ENCODE measurements at regions not wholly inside any gene's neighbourhood (a gene's known extent, or its start where the extent isn't known, plus 50 kb on each side); places are given as distances from the start of the nearest gene placed in this dataset.

GRCh38 chr22:48960576-48960975 lies 867.1 kb downstream of the BRD1 start:
- Histone ChIP-seq H2AFZ (no peak overlapping the region), H4K20me1 (ENCODE audit: insufficient read depth) (no peaks in the 10 kb centered on the region), H3K36me3 (ENCODE audit: low read depth) (no peaks in the 10 kb centered on the region), H3F3A (ENCODE audit: insufficient read depth) (no peaks in the 10 kb centered on the region), H3K9me2 (ENCODE audit: insufficient read depth) (no peaks in the 10 kb centered on the region), H3K4me3 (no peak overlapping the region), H3K27me3 (replicated peaks; ENCODE audit: insufficient read depth) (no peaks in the 10 kb centered on the region), H3K4me2 (ENCODE audit: unreplicated experiment) (no peak overlapping the region), H3K4me1 (ENCODE audit: insufficient read depth) (no peaks in the 10 kb centered on the region), H3K9me3 (ENCODE audit: low read depth) (no peaks in the 10 kb centered on the region), H3K9ac (no peak overlapping the region), H3K79me2 (ENCODE audit: insufficient read depth) (no peaks in the 10 kb centered on the region), H3K27ac (no peak overlapping the region)
- in situ Hi-C loops (cut with MboI) = no loop called here
- WGBS, 2 experiments (ENCODE audit: low coverage in 1 of 2, low lambda C conversion rate in 2 of 2, missing lambda C conversion rate in 2 of 2) = 48 to 50% methylated on average over 13 of the region's 13 CpGs
- TF ChIP-seq EZH2 (IDR thresholded peaks at IDR 0.05; ENCODE audit: insufficient read depth, poor library complexity, severe bottlenecking) (no peak), EZH2phosphoT487 (IDR thresholded peaks at IDR 0.05; ENCODE audit: insufficient read depth, low read depth) (no peak)
- DNase-seq = no peak

- Histone ChIP-seq H2AFZ (no peak overlapping the region), H3K27me3 (replicated peaks; ENCODE audit: insufficient read depth) (no peaks in the 10 kb centered on the region), H3K4me3 (no peak overlapping the region), H3K27ac (no peak overlapping the region), H3K9ac (no peak overlapping the region), H3K79me2 (ENCODE audit: insufficient read depth) (no peaks in the 10 kb centered on the region), H3K9me2 (ENCODE audit: insufficient read depth) (no peaks in the 10 kb centered on the region), H3K4me2 (ENCODE audit: unreplicated experiment) (no peak overlapping the region), H4K20me1 (ENCODE audit: insufficient read depth) (no peaks in the 10 kb centered on the region), H3F3A (ENCODE audit: insufficient read depth) (no peaks in the 10 kb centered on the region), H3K36me3 (ENCODE audit: low read depth) (no peaks in the 10 kb centered on the region), H3K9me3 (ENCODE audit: low read depth) (no peaks in the 10 kb centered on the region), H3K4me1 (ENCODE audit: insufficient read depth) (no peaks in the 10 kb centered on the region)
- in situ Hi-C loops (cut with MboI) = no loop called here
- 51 to 55% methylated on average over 7 to 8 of the region's 8 CpGs for WGBS, 2 experiments (ENCODE audit: low coverage in 1 of 2, low lambda C conversion rate in 2 of 2, missing lambda C conversion rate in 2 of 2)
- no peak for TF ChIP-seq EZH2 (IDR thresholded peaks at IDR 0.05; ENCODE audit: insufficient read depth, poor library complexity, severe bottlenecking)
- no peak for TF ChIP-seq EZH2phosphoT487 (IDR thresholded peaks at IDR 0.05; ENCODE audit: insufficient read depth, low read depth)
- no peak for DNase-seq
These were observed 868.2 kb downstream of the BRD1 start for GRCh38 chr22:48959496-48959895.

GRCh38 chr22:48957987-48958321 lies 869.7 kb downstream of the BRD1 start:
- Histone ChIP-seq H3K4me1 (ENCODE audit: insufficient read depth) (no peaks in the 10 kb centered on the region), H3K9me2 (ENCODE audit: insufficient read depth) (no peaks in the 10 kb centered on the region), H3K27ac (no peak overlapping the region), H3K4me2 (ENCODE audit: unreplicated experiment) (no peak overlapping the region), H4K20me1 (ENCODE audit: insufficient read depth) (no peaks in the 10 kb centered on the region), H3F3A (ENCODE audit: insufficient read depth) (no peaks in the 10 kb centered on the region), H3K27me3 (replicated peaks; ENCODE audit: insufficient read depth) (no peaks in the 10 kb centered on the region), H3K4me3 (no peak overlapping the region), H3K36me3 (ENCODE audit: low read depth) (no peaks in the 10 kb centered on the region), H3K9me3 (ENCODE audit: low read depth) (no peaks in the 10 kb centered on the region), H3K79me2 (ENCODE audit: insufficient read depth) (no peaks in the 10 kb centered on the region), H2AFZ (no peak overlapping the region), H3K9ac (no peak overlapping the region)
- in situ Hi-C loops (cut with MboI) = no loop called here
- no peak for TF ChIP-seq EZH2 (IDR thresholded peaks at IDR 0.05; ENCODE audit: insufficient read depth, poor library complexity, severe bottlenecking)
- TF ChIP-seq EZH2phosphoT487 (IDR thresholded peaks at IDR 0.05; ENCODE audit: insufficient read depth, low read depth) = no peak
- no peak for DNase-seq
- 21 to 24% methylated on average over 5 of the region's 5 CpGs for WGBS, 2 experiments (ENCODE audit: low coverage in 1 of 2, low lambda C conversion rate in 2 of 2, missing lambda C conversion rate in 2 of 2)

GRCh38 chr22:48957311-48957986 lies 870.2 kb downstream of the BRD1 start:
- Histone ChIP-seq H3K9me3 (ENCODE audit: low read depth) (no peaks in the 10 kb centered on the region), H3K9ac (no peak overlapping the region), H2AFZ (no peak overlapping the region), H3K4me1 (ENCODE audit: insufficient read depth) (no peaks in the 10 kb centered on the region), H3K27me3 (replicated peaks; ENCODE audit: insufficient read depth) (no peaks in the 10 kb centered on the region), H4K20me1 (ENCODE audit: insufficient read depth) (no peaks in the 10 kb centered on the region), H3K4me2 (ENCODE audit: unreplicated experiment) (no peak overlapping the region), H3K9me2 (ENCODE audit: insufficient read depth) (no peaks in the 10 kb centered on the region), H3K36me3 (ENCODE audit: low read depth) (no peaks in the 10 kb centered on the region), H3K79me2 (ENCODE audit: insufficient read depth) (no peaks in the 10 kb centered on the region), H3K4me3 (no peak overlapping the region), H3K27ac (no peak overlapping the region), H3F3A (ENCODE audit: insufficient read depth) (no peaks in the 10 kb centered on the region)
- in situ Hi-C loops (cut with MboI) = no loop called here
- DNase-seq = no peak
- no peak for TF ChIP-seq EZH2phosphoT487 (IDR thresholded peaks at IDR 0.05; ENCODE audit: insufficient read depth, low read depth)
- no peak for TF ChIP-seq EZH2 (IDR thresholded peaks at IDR 0.05; ENCODE audit: insufficient read depth, poor library complexity, severe bottlenecking)
- WGBS, 2 experiments (ENCODE audit: low coverage in 1 of 2, low lambda C conversion rate in 2 of 2, missing lambda C conversion rate in 2 of 2) = 76 to 77% methylated on average over 21 of the region's 21 CpGs
